Osteocyte (in vitro differentiated cells): ENCODE measurements at regions not wholly inside any gene's neighbourhood (a gene's known extent, or its start where the extent isn't known, plus 50 kb on each side); places are given as distances from the start of the nearest gene placed in this dataset.

Source experiments
- DNase-seq: peaks from one replicate; pipeline ENCODE4 v3.0.0; 2021; ENCODE audit warnings: mixed read lengths; ENCODE audit not compliant: unreplicated experiment; ENCODE audit errors: extremely low spot score
- H3K27ac Mint-ChIP-seq: one replicate; pipeline ENCODE4 v1.8.0; 2021; ENCODE audit warnings: mild to moderate bottlenecking, mixed read lengths; ENCODE audit not compliant: unreplicated experiment
- H3K27me3 Mint-ChIP-seq: one replicate; pipeline ENCODE4 v1.8.0; 2021; ENCODE audit warnings: mixed read lengths; ENCODE audit not compliant: unreplicated experiment
- H3K36me3 Mint-ChIP-seq: one replicate; pipeline ENCODE4 v1.8.0; 2021; ENCODE audit warnings: mixed read lengths; ENCODE audit not compliant: unreplicated experiment
- H3K4me1 Mint-ChIP-seq: one replicate; pipeline ENCODE4 v1.8.0; 2021; ENCODE audit warnings: mixed read lengths; ENCODE audit not compliant: unreplicated experiment
- H3K4me3 Mint-ChIP-seq: one replicate; pipeline ENCODE4 v1.8.0; 2021; ENCODE audit warnings: mild to moderate bottlenecking, moderate library complexity, mixed read lengths; ENCODE audit not compliant: unreplicated experiment
- H3K9me3 Mint-ChIP-seq: one replicate; pipeline ENCODE4 v1.8.0; 2021; ENCODE audit warnings: mixed read lengths; ENCODE audit not compliant: unreplicated experiment
- CTCF ChIP-seq: fragments of 200-600 bp; sonication (generic); IDR thresholded peaks from 2 replicates; pipeline ENCODE4 v1.5.0; 2021; ENCODE audit warnings: antibody characterized with exemption, mild to moderate bottlenecking, moderate library complexity

- Mint-ChIP-seq H3K27me3 (peaks cover 2% of the 10 kb centered on the region), H3K36me3 (no peaks in the 10 kb centered on the region), H3K27ac (peak overlapping the region; percentile 51), H3K4me3 (no peak overlapping the region), H3K4me1 (peaks cover 46% of the 10 kb centered on the region), H3K9me3 (no peaks in the 10 kb centered on the region)
- DNase-seq: no peak
- no peak for TF ChIP-seq CTCF
Observed at GRCh38 chr2:217431577-217432269, 571.1 kb downstream of the TNS1 start.

- TF ChIP-seq CTCF: no peak
- H3K4me3 Mint-ChIP-seq: no peak overlapping the region
- peaks cover 40% of the 10 kb centered on the region for H3K4me1 Mint-ChIP-seq
- H3K27ac Mint-ChIP-seq: peak overlapping the region; percentile 51
- no peaks in the 10 kb centered on the region for H3K9me3 Mint-ChIP-seq
- DNase-seq: no peak
- H3K36me3 Mint-ChIP-seq: no peaks in the 10 kb centered on the region
- peaks cover 2% of the 10 kb centered on the region for H3K27me3 Mint-ChIP-seq
Observed at GRCh38 chr2:217430916-217431576, 571.2 kb upstream of the TNP1 start.

- Mint-ChIP-seq H3K36me3 (no peaks in the 10 kb centered on the region), H3K9me3 (peaks cover 4% of the 10 kb centered on the region), H3K27ac (no peak overlapping the region), H3K4me3 (no peak overlapping the region), H3K4me1 (peaks cover 30% of the 10 kb centered on the region), H3K27me3 (peaks cover 5% of the 10 kb centered on the region)
- DNase-seq: no peak
- TF ChIP-seq CTCF: no peak
Observed at GRCh38 chr2:217429981-217430500, 570.2 kb upstream of the TNP1 start.

- peaks cover 6% of the 10 kb centered on the region for H3K9me3 Mint-ChIP-seq
- peaks cover 4% of the 10 kb centered on the region for H3K36me3 Mint-ChIP-seq
- no peak for DNase-seq
- no peak overlapping the region for H3K4me3 Mint-ChIP-seq
- no peak for TF ChIP-seq CTCF
- H3K27ac Mint-ChIP-seq: no peak overlapping the region
- peaks cover 5% of the 10 kb centered on the region for H3K27me3 Mint-ChIP-seq
- H3K4me1 Mint-ChIP-seq: peaks cover 15% of the 10 kb centered on the region
Observed at GRCh38 chr2:217421834-217422233, 562.0 kb upstream of the TNP1 start.

- TF ChIP-seq CTCF: no peak
- peaks cover 15% of the 10 kb centered on the region for H3K4me1 Mint-ChIP-seq
- H3K4me3 Mint-ChIP-seq: no peak overlapping the region
- DNase-seq: no peak
- H3K27me3 Mint-ChIP-seq: peaks cover 5% of the 10 kb centered on the region
- peaks cover 6% of the 10 kb centered on the region for H3K9me3 Mint-ChIP-seq
- peaks cover 4% of the 10 kb centered on the region for H3K36me3 Mint-ChIP-seq
- H3K27ac Mint-ChIP-seq: peak overlapping the region; percentile 35
Observed at GRCh38 chr2:217420854-217421253, 561.0 kb upstream of the TNP1 start.
